GM12878 (cell line): ENCODE measurements at regions not wholly inside any gene's neighbourhood (a gene's known extent, or its start where the extent isn't known, plus 50 kb on each side); places are given as distances from the start of the nearest gene placed in this dataset.
"Not testable (repeated sequence)": the region's sequence is repeated elsewhere in the genome, so short reads cannot be mapped to it uniquely, and the experiment has no call there.

Experiments
- ASH2L ChIP-seq: fragments of 300-600, 200-600 bp; sonication (generic); IDR thresholded peaks from 2 replicates; pipeline ENCODE4 v1.6.1; 2017; ENCODE audit warnings: low read depth, mild to moderate bottlenecking, borderline replicate concordance
- CBX3 ChIP-seq: fragments of 200-600 bp; sonication (generic); IDR thresholded peaks from 2 replicates; pipeline ENCODE4 v1.6.1; 2016; ENCODE audit warnings: low read depth, borderline replicate concordance
- FOXM1 ChIP-seq: IDR thresholded peaks from 2 replicates; pipeline ENCODE4 v1.6.1; 2012; ENCODE audit warnings: low read depth, mild to moderate bottlenecking, inconsistent platforms, low read length, moderate library complexity
- GATAD2B ChIP-seq: fragments of 450-650 bp; conservative IDR thresholded peaks from 2 replicates; pipeline ENCODE4 v1.6.1; 2017; ENCODE audit warnings: low read depth, mild to moderate bottlenecking, moderate library complexity
- POLR2A ChIP-seq: IDR thresholded peaks from 2 replicates; pipeline ENCODE4 v1.6.1; 2011; ENCODE audit warnings: low read depth, mild to moderate bottlenecking, low read length
- ZBTB11 ChIP-seq: fragments of 450-650 bp; formaldehyde crosslinking; IDR thresholded peaks from 2 replicates; pipeline ENCODE4 v1.5.0; 2022; ENCODE audit warnings: mild to moderate bottlenecking, missing genetic modification characterization
- ZBTB33 ChIP-seq: fragments of 450-650 bp; IDR thresholded peaks from 2 replicates; pipeline ENCODE4 v1.6.1; 2017; ENCODE audit warnings: mild to moderate bottlenecking
- ZNF24 ChIP-seq: fragments of 450-650 bp; IDR thresholded peaks from 2 replicates; pipeline ENCODE4 v1.6.1; 2017; ENCODE audit warnings: antibody characterized with exemption, mild to moderate bottlenecking
- TF ChIP-seq, protein P1 (sequence below), 3 experiments: IDR thresholded peaks in 2 of 3; conservative IDR thresholded peaks in 1 of 3; 2 replicates each; pipeline ENCODE4 v1.5.1; 2011; ENCODE audit warnings: low read depth in 3 of 3, low read length in 3 of 3, mild to moderate bottlenecking in 3 of 3, control low read depth in 2 of 3, moderate library complexity in 2 of 3, inconsistent platforms in 1 of 3, mixed read lengths in 1 of 3; ENCODE audit not compliant: control insufficient read depth in 2 of 3, insufficient read depth in 1 of 3; ENCODE audit errors: extremely low read depth in 1 of 3
- TF ChIP-seq, protein P2 (sequence below): IDR thresholded peaks from 2 replicates; pipeline ENCODE4 v1.6.1; 2011; ENCODE audit warnings: low read depth, mild to moderate bottlenecking, low read length, moderate library complexity, borderline replicate concordance; ENCODE audit errors: extremely low read depth
- TF ChIP-seq, protein P3 (sequence below): IDR thresholded peaks from 2 replicates; pipeline ENCODE4 v1.6.1; 2012; ENCODE audit warnings: low read depth, low read length, improper control_type of control experiment

DNA sequence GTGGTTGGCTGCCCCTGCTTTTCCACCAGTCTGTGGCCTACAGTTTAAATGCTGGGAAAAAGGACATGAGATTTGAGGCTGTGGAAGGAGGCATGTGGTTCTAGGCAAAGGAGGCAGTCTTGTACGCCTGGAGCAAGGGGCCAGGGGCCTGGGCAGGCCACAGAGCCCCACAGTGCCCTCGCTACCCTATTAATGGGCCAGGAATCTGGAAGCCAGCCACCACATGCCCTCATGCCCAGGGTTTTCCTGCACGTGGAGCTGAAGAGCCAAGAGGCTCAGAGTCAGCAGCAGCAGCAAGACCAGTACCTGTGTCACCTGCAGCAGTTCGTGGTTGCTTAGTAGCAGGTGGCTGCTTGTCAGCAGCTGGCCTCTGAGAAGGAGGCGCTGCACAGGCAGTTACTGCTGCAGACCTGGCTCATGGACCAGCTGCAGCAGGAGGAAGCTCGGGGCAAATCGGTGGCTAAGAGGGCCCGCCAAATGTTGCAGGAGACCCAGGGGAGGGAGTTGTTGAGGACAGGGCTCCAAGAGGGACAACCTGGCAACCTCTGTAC, 157.9 kb downstream of the GOLGA6L4 start:
- TF ChIP-seq, protein P1, sequence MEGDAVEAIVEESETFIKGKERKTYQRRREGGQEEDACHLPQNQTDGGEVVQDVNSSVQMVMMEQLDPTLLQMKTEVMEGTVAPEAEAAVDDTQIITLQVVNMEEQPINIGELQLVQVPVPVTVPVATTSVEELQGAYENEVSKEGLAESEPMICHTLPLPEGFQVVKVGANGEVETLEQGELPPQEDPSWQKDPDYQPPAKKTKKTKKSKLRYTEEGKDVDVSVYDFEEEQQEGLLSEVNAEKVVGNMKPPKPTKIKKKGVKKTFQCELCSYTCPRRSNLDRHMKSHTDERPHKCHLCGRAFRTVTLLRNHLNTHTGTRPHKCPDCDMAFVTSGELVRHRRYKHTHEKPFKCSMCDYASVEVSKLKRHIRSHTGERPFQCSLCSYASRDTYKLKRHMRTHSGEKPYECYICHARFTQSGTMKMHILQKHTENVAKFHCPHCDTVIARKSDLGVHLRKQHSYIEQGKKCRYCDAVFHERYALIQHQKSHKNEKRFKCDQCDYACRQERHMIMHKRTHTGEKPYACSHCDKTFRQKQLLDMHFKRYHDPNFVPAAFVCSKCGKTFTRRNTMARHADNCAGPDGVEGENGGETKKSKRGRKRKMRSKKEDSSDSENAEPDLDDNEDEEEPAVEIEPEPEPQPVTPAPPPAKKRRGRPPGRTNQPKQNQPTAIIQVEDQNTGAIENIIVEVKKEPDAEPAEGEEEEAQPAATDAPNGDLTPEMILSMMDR (IDR thresholded peaks at IDR 0.05 in 2 of 3, conservative IDR thresholded peaks at IDR 0.05 in 1 of 3; ENCODE audit: control insufficient read depth in 2 of 3, extremely low read depth in 1 of 3, insufficient read depth in 1 of 3, low read depth in 3 of 3, low read length in 3 of 3), result not testable (repeated sequence)
- TF ChIP-seq ZNF24; POLR2A; ZBTB11 (CRISPR knock-in tag); ZBTB33; GATAD2B; CBX3; FOXM1; ASH2L: not testable (repeated sequence)
- TF ChIP-seq, protein P2, sequence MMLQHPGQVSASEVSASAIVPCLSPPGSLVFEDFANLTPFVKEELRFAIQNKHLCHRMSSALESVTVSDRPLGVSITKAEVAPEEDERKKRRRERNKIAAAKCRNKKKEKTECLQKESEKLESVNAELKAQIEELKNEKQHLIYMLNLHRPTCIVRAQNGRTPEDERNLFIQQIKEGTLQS, result not testable (repeated sequence)
- TF ChIP-seq, protein P3, sequence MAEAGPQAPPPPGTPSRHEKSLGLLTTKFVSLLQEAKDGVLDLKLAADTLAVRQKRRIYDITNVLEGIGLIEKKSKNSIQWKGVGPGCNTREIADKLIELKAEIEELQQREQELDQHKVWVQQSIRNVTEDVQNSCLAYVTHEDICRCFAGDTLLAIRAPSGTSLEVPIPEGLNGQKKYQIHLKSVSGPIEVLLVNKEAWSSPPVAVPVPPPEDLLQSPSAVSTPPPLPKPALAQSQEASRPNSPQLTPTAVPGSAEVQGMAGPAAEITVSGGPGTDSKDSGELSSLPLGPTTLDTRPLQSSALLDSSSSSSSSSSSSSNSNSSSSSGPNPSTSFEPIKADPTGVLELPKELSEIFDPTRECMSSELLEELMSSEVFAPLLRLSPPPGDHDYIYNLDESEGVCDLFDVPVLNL, result not testable (repeated sequence)
